ENCODE measurements at regions not wholly inside any gene's neighbourhood (a gene's known extent, or its start where the extent isn't known, plus 50 kb on each side); places are given as distances from the start of the nearest gene placed in this dataset.

DNA sequence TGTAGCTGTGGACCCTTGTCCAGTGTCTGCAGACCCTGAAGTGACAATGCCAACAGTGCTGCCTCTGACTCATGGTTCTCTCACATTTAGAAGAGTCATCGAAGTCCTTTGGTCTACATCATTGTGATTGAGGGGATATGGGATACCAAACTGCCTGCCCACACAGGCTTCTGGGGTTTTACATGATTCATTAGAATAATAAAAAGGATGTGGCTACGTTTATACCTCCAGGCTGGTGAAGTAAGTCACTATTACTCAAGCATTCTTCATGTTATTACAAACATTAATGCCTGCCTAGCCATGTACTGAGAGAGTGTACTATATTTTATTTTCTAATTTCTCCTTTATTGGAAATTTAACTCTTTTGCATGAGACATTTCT, 365.7 kb downstream of the SPATA31D1 start:
- no peak for DNase-seq (ENCODE audit: low spot score)
- WGBS, 2 donors (ENCODE audit: extremely low coverage in 2 of 2, insufficient read length in 2 of 2, insufficient replicate concordance in 1 of 2), result no CpG with 5 or more reads among the region's 2 CpGs
- Histone ChIP-seq H3K4me2 (ENCODE audit: insufficient read depth, low read length, poor library complexity, severe bottlenecking) (no peak overlapping the region), H3K9me3 (replicated peaks in 1 of 2; ENCODE audit: control insufficient read depth in 2 of 2, insufficient read depth in 1 of 2, low read depth in 1 of 2, low read length in 2 of 2) (no peaks in the 10 kb centered on the region), H4K8ac (ENCODE audit: low read depth, low read length) (no peak overlapping the region), H2BK5ac (ENCODE audit: low read length) (no peak overlapping the region), H3K9ac (ENCODE audit: low read depth, low read length, poor library complexity) (no peak overlapping the region), H2BK15ac (ENCODE audit: low read length) (no peak overlapping the region), H3K18ac (ENCODE audit: low read length) (no peak overlapping the region), H2BK120ac (ENCODE audit: low read depth, low read length) (no peak overlapping the region), H2AK5ac (ENCODE audit: low read depth, low read length) (no peak overlapping the region), H3K4ac (ENCODE audit: low read length) (no peak overlapping the region), H3K4me1 (ENCODE audit: control insufficient read depth in 2 of 2, insufficient read depth in 1 of 2, low read depth in 1 of 2, low read length in 2 of 2) (no peaks in the 10 kb centered on the region), H2AFZ (ENCODE audit: low read length) (no peak overlapping the region), H3K79me1 (ENCODE audit: low read depth, low read length) (no peaks in the 10 kb centered on the region), H3K27ac (replicated peaks; ENCODE audit: low read length) (no peak overlapping the region), H3K4me3 (ENCODE audit: low read length in 2 of 2) (no peak overlapping the region), H2BK12ac (ENCODE audit: low read length) (no peak overlapping the region), H3K14ac (ENCODE audit: low read length) (no peak overlapping the region), H3K23ac (ENCODE audit: low read depth, low read length, poor library complexity) (no peak overlapping the region), H3K36me3 (replicated peaks in 1 of 2; ENCODE audit: control insufficient read depth in 2 of 2, insufficient read depth in 2 of 2, low read length in 2 of 2) (no peaks in the 10 kb centered on the region), H4K91ac (ENCODE audit: low read depth, low read length, poor library complexity) (no peak overlapping the region), H3K27me3 (ENCODE audit: control insufficient read depth in 3 of 3, insufficient read depth in 3 of 3, low read depth in 1 of 3, low read length in 3 of 3) (no peaks in the 10 kb centered on the region)

DNA sequence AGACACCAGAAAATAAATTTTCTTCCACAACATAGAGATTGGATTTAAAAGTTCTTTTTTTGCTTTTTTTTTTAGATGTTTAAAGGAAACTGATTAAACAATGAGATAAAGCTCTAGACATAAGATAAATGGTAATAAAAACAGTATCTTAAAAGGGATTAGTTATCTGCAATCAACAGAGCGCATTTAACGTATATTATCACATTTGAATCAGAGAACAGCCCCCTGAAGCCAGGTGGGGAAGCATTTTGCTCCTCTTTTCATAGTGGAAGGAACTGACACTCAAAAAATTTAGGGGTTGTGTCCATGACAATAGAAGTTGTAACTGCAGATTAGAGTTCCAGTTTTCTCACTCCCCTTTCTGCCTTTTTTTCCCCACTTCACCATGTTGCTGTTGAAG, 367.6 kb downstream of the SPATA31D1 start:
- no peaks in the 10 kb centered on the region for H3K4me1 ChIP-seq (ENCODE audit: control insufficient read depth in 2 of 2, insufficient read depth in 1 of 2, low read depth in 1 of 2, low read length in 2 of 2)
- no peaks in the 10 kb centered on the region for H3K27me3 ChIP-seq (ENCODE audit: control insufficient read depth in 3 of 3, insufficient read depth in 3 of 3, low read depth in 1 of 3, low read length in 3 of 3)
- H2BK12ac ChIP-seq (ENCODE audit: low read length), result no peak overlapping the region
- no peaks in the 10 kb centered on the region for H3K36me3 ChIP-seq (replicated peaks in 1 of 2; ENCODE audit: control insufficient read depth in 2 of 2, insufficient read depth in 2 of 2, low read length in 2 of 2)
- no peak overlapping the region for H4K91ac ChIP-seq (ENCODE audit: low read depth, low read length, poor library complexity)
- H2BK15ac ChIP-seq (ENCODE audit: low read length), result no peak overlapping the region
- H3K9ac ChIP-seq (ENCODE audit: low read depth, low read length, poor library complexity), result no peak overlapping the region
- no peaks in the 10 kb centered on the region for H3K9me3 ChIP-seq (replicated peaks in 1 of 2; ENCODE audit: control insufficient read depth in 2 of 2, insufficient read depth in 1 of 2, low read depth in 1 of 2, low read length in 2 of 2)
- H3K79me1 ChIP-seq (ENCODE audit: low read depth, low read length), result no peaks in the 10 kb centered on the region
- no CpG with 5 or more reads among the region's 2 CpGs for WGBS, 2 donors (ENCODE audit: extremely low coverage in 2 of 2, insufficient read length in 2 of 2, insufficient replicate concordance in 1 of 2)
- H4K8ac ChIP-seq (ENCODE audit: low read depth, low read length), result no peak overlapping the region
- no peak overlapping the region for H2AK5ac ChIP-seq (ENCODE audit: low read depth, low read length)
- no peak overlapping the region for H3K4ac ChIP-seq (ENCODE audit: low read length)
- H3K4me2 ChIP-seq (ENCODE audit: insufficient read depth, low read length, poor library complexity, severe bottlenecking), result no peak overlapping the region
- no peak overlapping the region for H2BK120ac ChIP-seq (ENCODE audit: low read depth, low read length)
- H3K4me3 ChIP-seq (ENCODE audit: low read length in 2 of 2), result no peak overlapping the region
- no peak overlapping the region for H3K27ac ChIP-seq (replicated peaks; ENCODE audit: low read length)
- H3K14ac ChIP-seq (ENCODE audit: low read length), result no peak overlapping the region
- H2BK5ac ChIP-seq (ENCODE audit: low read length), result no peak overlapping the region
- DNase-seq (ENCODE audit: low spot score), result no peak
- H3K18ac ChIP-seq (ENCODE audit: low read length), result no peak overlapping the region
- H3K23ac ChIP-seq (ENCODE audit: low read depth, low read length, poor library complexity), result no peak overlapping the region
- no peak overlapping the region for H2AFZ ChIP-seq (ENCODE audit: low read length)

DNA sequence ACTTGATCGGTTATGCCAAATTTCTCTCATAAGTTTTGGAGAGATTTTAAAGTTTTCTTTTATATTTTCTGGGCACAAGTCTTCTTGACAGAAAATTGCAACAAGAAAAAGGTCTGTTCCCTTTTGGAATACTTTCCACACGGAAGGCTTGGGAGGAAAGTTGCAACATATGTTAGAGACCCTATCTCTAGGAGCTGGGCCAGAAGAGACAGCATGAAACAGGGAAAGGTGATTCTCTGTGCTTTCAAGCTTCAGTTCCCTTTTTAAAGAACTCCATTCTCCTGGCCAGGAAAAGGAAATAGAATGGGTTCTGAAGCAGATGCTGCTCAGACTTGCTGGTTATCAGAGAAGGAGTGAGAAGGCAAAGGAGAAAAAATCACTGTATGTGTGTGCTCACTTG, 368.3 kb downstream of the SPATA31D1 start:
- H3K36me3 ChIP-seq (replicated peaks in 1 of 2; ENCODE audit: control insufficient read depth in 2 of 2, insufficient read depth in 2 of 2, low read length in 2 of 2), result no peaks in the 10 kb centered on the region
- H3K9me3 ChIP-seq (replicated peaks in 1 of 2; ENCODE audit: control insufficient read depth in 2 of 2, insufficient read depth in 1 of 2, low read depth in 1 of 2, low read length in 2 of 2), result no peaks in the 10 kb centered on the region
- no peak overlapping the region for H4K8ac ChIP-seq (ENCODE audit: low read depth, low read length)
- H4K91ac ChIP-seq (ENCODE audit: low read depth, low read length, poor library complexity), result no peak overlapping the region
- H2AK5ac ChIP-seq (ENCODE audit: low read depth, low read length), result no peak overlapping the region
- no peak overlapping the region for H2BK15ac ChIP-seq (ENCODE audit: low read length)
- DNase-seq (ENCODE audit: low spot score), result no peak
- no peak overlapping the region for H3K9ac ChIP-seq (ENCODE audit: low read depth, low read length, poor library complexity)
- no peak overlapping the region for H3K4me2 ChIP-seq (ENCODE audit: insufficient read depth, low read length, poor library complexity, severe bottlenecking)
- WGBS, 2 donors (ENCODE audit: extremely low coverage in 2 of 2, insufficient read length in 2 of 2, insufficient replicate concordance in 1 of 2), result no CpG with 5 or more reads among the region's 2 CpGs
- no peak overlapping the region for H2BK5ac ChIP-seq (ENCODE audit: low read length)
- no peaks in the 10 kb centered on the region for H3K79me1 ChIP-seq (ENCODE audit: low read depth, low read length)
- H2BK12ac ChIP-seq (ENCODE audit: low read length), result no peak overlapping the region
- H3K4me1 ChIP-seq (ENCODE audit: control insufficient read depth in 2 of 2, insufficient read depth in 1 of 2, low read depth in 1 of 2, low read length in 2 of 2), result no peaks in the 10 kb centered on the region
- no peak overlapping the region for H2AFZ ChIP-seq (ENCODE audit: low read length)
- H3K23ac ChIP-seq (ENCODE audit: low read depth, low read length, poor library complexity), result no peak overlapping the region
- H3K27me3 ChIP-seq (ENCODE audit: control insufficient read depth in 3 of 3, insufficient read depth in 3 of 3, low read depth in 1 of 3, low read length in 3 of 3), result no peaks in the 10 kb centered on the region
- H3K4me3 ChIP-seq (ENCODE audit: low read length in 2 of 2), result no peak overlapping the region
- H3K27ac ChIP-seq (replicated peaks; ENCODE audit: low read length), result no peak overlapping the region
- no peak overlapping the region for H3K14ac ChIP-seq (ENCODE audit: low read length)
- no peak overlapping the region for H3K4ac ChIP-seq (ENCODE audit: low read length)
- no peak overlapping the region for H2BK120ac ChIP-seq (ENCODE audit: low read depth, low read length)
- H3K18ac ChIP-seq (ENCODE audit: low read length), result no peak overlapping the region

DNA sequence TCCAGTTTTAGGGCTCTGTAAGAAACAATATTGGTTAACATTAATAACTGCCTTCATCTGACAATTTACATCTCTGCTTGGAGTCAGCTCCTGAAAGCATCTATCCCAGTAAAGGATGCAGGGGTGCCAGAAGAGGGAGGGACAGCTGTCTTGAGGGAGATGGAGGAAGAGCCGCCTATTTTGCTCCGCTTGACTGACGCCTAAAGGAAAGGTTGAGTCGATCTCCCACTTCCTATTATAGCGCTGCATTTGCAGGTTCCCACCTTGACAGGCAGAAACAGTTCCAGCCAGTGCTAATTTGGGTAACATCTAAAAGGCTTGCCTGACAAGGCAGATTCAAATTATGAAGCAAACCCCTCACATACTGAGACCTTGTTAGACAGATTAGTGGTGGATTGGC, 374.6 kb downstream of the SPATA31D1 start:
- no peak overlapping the region for H3K23ac ChIP-seq (ENCODE audit: low read depth, low read length, poor library complexity)
- no peak overlapping the region for H2BK5ac ChIP-seq (ENCODE audit: low read length)
- no peak overlapping the region for H2AK5ac ChIP-seq (ENCODE audit: low read depth, low read length)
- H4K91ac ChIP-seq (ENCODE audit: low read depth, low read length, poor library complexity), result no peak overlapping the region
- no peak overlapping the region for H4K8ac ChIP-seq (ENCODE audit: low read depth, low read length)
- H3K79me1 ChIP-seq (ENCODE audit: low read depth, low read length), result no peaks in the 10 kb centered on the region
- no peaks in the 10 kb centered on the region for H3K9me3 ChIP-seq (replicated peaks in 1 of 2; ENCODE audit: control insufficient read depth in 2 of 2, insufficient read depth in 1 of 2, low read depth in 1 of 2, low read length in 2 of 2)
- no peak overlapping the region for H3K4me2 ChIP-seq (ENCODE audit: insufficient read depth, low read length, poor library complexity, severe bottlenecking)
- no peak overlapping the region for H3K4ac ChIP-seq (ENCODE audit: low read length)
- no peak overlapping the region for H3K14ac ChIP-seq (ENCODE audit: low read length)
- no peak overlapping the region for H3K9ac ChIP-seq (ENCODE audit: low read depth, low read length, poor library complexity)
- H3K27me3 ChIP-seq (ENCODE audit: control insufficient read depth in 3 of 3, insufficient read depth in 3 of 3, low read depth in 1 of 3, low read length in 3 of 3), result no peaks in the 10 kb centered on the region
- H3K27ac ChIP-seq (replicated peaks; ENCODE audit: low read length), result no peak overlapping the region
- no peak overlapping the region for H3K18ac ChIP-seq (ENCODE audit: low read length)
- no CpG with 5 or more reads among the region's 5 CpGs for WGBS, 2 donors (ENCODE audit: extremely low coverage in 2 of 2, insufficient read length in 2 of 2, insufficient replicate concordance in 1 of 2)
- H2BK120ac ChIP-seq (ENCODE audit: low read depth, low read length), result no peak overlapping the region
- H3K4me1 ChIP-seq (ENCODE audit: control insufficient read depth in 2 of 2, insufficient read depth in 1 of 2, low read depth in 1 of 2, low read length in 2 of 2), result no peaks in the 10 kb centered on the region
- DNase-seq (ENCODE audit: low spot score), result no peak
- no peak overlapping the region for H2BK12ac ChIP-seq (ENCODE audit: low read length)
- H3K36me3 ChIP-seq (replicated peaks in 1 of 2; ENCODE audit: control insufficient read depth in 2 of 2, insufficient read depth in 2 of 2, low read length in 2 of 2), result no peaks in the 10 kb centered on the region
- H3K4me3 ChIP-seq (ENCODE audit: low read length in 2 of 2), result no peak overlapping the region
- no peak overlapping the region for H2BK15ac ChIP-seq (ENCODE audit: low read length)
- H2AFZ ChIP-seq (ENCODE audit: low read length), result no peak overlapping the region
